Activated effector memory CD4-positive, alpha-beta T cell treated with anti-CD3 and anti-CD28 coated beads, Interleukin-2, amount 50 U/mL, for 16 hours (primary cell): ENCODE measurements at regions not wholly inside any gene's neighbourhood (a gene's known extent, or its start where the extent isn't known, plus 50 kb on each side); places are given as distances from the start of the nearest gene placed in this dataset.
"Not testable (repeated sequence)": the region's sequence is repeated elsewhere in the genome, so short reads cannot be mapped to it uniquely, and the experiment has no call there.

Experiments used
- DNase-seq: peaks from one replicate; pipeline ENCODE4 v3.0.0-alpha.2; 2020

DNA sequence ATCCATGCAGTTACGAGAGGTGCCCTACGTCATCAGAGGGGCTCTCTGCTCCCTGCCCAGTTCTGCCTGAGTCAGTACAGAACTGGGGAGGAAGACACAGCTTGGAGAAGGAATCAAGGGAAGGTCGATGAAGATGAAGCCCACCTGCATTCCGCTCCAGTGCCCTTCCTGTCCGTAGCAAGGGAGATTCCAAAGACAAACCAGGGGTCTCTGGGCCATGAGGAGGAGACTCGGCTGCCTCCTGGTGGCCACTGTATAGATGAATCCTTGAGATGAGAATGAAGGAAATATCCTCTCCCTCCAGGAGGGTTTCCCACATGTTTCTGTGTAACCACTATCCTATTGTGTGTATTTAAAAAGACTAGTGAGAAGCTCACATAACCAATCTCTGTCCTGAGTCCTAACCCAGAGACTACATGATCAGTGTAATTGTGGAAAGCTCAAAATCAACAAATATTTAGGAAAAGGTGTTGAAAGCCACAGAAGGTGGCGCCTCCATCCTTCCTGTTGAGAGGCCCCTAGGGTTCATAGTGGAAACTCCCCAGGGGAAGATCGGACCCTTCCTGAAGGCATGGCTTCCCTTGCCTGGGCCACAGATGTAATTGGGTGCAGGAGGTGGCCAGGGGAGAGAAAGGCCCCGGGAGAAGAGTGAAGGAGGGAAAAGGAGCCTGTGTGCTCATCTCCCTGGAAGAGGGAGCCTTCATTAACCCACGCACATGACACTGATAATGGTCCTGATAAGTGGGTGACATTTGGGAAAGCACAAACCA lies 67.0 kb upstream of the LYZL2 start:
- DNase-seq = not testable (repeated sequence)

DNA sequence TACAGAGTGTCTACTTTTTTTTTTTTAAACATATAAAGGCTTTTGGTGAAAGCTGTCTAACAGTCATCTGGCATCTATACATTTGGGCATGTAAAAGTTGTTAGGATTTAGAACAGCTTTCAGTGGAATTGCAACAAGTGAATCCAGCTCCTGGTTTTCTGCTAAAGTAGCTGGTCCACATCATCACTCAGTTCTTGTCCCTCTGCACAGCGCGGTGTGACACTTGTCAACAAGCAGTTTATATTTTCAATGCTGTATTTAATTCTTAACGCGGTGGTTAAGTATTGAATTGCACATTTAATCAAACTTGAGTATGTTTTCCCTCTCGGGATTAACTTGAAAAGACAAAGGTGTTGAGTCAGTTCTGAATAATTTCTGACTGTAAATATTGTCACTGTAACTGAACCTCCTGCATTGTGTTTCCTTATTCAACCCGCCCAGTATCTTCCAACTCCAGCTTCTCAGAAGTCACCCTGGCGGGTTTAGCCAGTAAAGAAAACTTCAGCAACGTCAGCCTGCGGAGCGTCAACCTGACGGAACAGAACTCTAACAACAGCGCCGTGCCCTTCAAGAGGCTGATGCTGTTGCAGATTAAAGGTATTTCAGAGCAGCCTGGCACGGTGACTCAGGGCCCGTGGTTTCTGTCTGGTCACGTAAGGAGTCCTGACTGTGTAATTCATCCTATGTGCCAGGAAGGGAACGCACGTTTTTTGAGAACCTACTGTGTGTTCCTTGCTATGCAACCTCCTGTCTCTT lies 66.1 kb upstream of the LYZL2 start:
- peak; percentile 91 for DNase-seq

DNA sequence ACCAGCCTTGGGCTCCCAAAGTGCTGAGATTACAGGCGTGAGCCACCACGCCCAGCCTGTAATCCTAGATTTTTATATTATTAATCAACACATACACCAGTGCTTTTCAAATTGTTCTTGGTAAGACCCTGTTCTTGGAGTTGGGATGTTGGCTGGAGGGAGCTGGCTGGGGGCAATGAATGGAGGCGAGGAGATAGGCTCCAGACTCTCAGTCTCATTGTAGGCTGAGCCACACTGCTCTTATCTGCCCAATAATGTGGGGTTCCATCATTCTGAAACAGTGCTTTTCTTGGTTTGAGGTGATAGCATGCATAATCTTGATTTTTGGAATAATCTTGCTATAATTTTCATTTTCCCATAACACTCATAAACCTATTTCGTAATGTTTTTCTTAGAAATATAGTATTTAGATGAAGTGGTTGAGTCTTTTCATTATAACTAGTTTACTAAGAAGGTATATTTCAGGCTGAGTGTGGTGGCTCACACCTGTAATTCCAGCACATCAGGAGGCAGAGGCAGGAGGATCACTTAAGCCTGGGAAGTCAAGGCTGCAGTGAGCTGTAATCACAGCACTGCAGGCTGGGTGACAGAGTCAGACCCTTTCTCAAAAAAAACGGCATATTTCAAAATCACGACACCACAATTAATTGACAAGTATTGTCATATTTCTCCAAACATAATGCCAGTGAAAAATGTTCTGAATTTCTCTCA lies 65.1 kb upstream of the LYZL2 start:
- no peak for DNase-seq

DNA sequence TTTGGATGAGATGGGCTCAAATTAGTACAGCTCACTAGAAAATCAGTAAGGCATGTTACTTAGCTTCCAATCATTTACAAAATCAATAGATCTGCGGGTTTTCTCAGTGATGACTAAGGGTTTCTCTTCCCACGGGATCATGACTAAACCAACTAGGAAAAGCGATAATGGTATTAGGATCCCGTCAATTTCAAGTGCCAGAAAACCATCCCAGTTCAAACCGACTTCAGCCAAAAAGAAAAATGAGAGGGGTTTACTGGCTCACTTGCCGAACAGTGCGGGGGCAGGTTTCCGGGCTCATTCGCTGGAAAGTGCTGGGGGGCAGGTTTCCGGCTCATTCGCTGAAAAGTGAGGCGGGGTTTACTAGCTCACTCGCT lies 62.1 kb upstream of the LYZL2 start:
- DNase-seq = no peak

DNA sequence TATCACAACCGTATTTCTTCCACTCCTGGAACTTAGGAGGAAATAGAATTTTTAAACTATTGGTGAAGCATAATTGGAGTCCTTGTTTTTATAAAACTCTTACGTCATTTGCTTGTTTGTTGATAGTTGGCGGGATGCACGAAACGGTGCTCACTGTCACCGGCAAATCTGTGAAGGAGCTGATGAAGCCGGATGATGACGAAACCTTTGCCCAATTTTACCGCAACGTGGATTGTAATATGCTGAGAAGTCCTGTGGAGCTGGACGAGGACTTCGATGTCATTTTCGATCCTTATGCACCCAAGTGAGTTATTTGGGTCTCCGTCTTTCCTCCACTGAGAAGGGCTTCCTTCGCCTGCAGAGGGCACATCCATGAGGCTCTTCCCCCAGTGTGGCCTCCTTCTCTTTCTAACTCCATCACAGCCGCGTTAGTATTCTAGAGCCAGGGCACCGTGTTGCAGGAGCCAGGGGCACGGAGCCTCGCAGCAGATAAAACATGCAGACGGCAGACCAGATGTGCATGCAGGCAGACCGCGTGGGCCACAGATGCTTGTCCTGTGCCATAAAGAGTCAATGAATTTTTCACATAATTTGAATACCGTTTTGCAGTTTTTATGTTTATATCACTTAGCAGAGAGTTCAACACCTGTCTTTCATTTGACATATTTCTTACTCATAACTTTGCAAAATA lies 61.5 kb upstream of the LYZL2 start:
- DNase-seq = not testable (repeated sequence)

DNA sequence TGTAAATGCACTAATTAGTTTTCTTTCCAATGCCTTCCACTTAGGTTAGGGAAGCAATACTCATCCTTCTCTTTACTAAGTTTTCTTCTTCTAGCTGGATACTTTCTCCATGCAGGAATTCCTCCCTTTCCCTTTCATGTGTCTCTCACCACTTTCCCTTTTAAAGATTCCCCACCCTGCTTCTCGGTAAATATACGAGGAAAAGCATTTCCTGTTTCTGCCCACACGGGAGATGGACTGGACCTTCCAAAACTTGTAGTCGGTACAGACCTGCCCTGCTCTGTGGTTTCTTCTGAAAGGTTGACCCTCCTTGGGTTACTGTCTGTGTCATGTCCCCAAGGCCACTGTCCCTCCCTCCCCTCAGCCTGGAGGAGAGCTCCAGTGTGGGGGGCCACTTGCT lies 58.9 kb upstream of the LYZL2 start:
- no peak for DNase-seq

DNA sequence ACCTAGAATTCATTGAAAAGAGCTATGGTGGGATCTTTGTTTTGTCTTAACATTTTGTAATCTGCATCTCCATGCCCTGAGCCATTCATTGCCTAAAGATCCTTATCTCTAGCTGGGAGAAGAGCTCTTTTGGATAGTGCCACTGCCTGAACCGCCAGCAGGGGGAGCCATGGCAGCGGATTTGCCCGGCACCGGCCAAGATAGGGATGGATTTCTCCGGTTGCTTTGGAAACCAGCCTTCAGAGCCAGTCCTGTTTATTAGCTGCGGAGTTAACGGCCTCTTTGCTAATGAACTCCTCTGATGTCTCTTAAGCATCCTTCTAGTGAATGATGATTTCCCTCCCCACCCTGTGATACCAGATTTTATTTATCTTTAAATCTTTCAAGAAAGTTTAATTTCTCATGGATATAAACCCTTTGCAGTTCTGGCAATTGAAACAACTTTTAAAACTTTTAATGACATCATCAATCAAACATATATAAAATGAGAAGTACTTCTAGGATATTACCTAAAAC lies 58.2 kb upstream of the LYZL2 start:
- peak; percentile 92 for DNase-seq

DNA sequence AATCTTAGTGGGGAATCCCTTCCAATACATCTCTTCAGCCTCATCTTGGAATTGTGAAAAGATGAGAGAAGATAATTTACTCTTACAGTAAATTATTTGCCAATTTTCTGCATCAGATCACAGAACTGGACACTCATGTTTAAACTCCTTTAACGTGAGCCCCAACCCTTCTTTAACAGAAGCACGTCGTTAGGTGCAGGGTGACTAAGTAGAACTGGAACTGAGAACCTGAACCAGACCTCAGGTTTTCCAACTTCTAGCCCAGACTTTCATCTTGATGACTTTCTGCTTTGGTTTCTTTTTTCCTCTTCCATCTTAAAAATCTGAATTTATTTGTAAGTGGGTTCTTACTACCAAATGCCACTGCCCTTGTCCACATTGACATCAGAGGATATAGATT lies 57.2 kb upstream of the LYZL2 start:
- peak; percentile 16 for DNase-seq

DNA sequence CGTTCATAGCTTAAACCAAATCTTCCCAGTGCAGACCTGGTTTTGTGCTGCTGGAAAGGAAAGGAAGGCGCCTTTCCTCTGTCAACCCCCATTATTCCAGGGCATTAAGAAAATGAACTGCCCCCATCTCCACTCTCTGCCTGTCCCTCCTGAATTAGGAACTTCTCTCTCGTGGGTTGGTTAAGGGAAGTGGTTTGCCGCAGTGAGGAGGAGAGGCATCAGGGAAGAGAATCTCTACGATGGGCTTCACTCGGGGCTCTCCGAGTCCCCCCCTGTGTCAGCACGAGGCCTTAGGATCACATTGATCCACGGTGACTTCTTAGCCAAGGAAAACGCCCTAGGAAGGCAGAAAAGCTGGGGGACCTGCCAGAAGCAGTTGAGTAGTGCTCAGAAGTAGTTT lies 53.9 kb upstream of the LYZL2 start:
- peak; percentile 60 for DNase-seq

DNA sequence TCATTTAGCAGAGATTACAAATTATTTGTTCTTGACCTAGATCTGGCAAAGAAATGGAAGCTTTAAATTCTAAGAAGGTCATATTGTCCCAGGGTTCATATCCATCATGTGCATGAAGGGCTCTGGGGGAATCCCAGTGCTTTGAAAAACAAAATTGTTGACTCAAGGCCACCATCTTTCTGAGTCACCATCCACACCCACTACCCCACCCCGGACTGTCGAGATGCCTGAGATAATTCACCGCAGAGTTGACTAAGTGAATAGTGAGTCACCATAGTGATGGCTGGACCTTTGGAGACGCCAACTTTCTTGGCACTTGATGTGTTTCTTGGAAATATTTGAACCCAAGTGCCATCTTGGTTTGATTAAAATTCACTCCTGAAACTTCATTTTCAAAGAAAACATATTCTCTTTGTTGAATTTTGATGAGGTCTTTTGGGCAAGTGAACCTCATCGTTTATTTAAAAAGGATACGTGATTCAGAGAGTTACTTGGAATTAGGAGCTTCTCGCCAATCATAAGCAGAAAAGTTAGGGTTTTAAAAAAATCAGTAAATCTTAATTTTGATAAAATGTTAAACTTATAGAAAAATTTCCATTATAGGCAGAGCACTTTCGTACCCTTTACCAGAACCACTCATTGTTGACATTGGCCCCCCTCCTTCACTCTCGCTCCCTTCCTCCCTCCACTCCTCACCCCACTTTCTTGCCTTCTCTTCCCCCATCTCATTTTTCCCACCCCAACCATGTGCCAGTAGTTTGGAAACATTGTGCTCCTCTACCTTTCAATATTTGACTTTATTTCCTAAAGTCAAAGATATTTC lies 53.0 kb upstream of the LYZL2 start:
- peak; percentile 90 for DNase-seq

DNA sequence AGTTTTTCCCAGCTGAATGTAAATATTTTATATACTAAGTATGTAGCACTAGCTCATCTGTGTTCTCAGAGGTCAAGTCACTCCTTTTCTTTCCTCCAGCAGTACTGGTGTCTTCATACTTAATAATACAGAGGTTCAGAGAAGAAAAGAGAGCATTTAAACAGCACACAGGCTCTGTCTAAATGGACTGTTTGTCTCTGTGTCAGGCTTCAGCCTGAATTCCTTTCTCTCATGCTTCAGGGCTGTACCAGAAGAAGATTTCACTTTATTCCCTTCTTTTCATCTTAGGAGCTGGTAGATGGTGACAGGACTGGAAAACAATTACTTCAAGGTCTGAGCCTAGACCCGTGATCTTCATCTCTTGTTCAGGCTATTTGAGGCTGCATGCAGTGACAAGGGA lies 51.4 kb upstream of the LYZL2 start:
- DNase-seq = no peak
